ENCODE measurements at regions not wholly inside any gene's neighbourhood (a gene's known extent, or its start where the extent isn't known, plus 50 kb on each side); places are given as distances from the start of the nearest gene placed in this dataset.

DNA sequence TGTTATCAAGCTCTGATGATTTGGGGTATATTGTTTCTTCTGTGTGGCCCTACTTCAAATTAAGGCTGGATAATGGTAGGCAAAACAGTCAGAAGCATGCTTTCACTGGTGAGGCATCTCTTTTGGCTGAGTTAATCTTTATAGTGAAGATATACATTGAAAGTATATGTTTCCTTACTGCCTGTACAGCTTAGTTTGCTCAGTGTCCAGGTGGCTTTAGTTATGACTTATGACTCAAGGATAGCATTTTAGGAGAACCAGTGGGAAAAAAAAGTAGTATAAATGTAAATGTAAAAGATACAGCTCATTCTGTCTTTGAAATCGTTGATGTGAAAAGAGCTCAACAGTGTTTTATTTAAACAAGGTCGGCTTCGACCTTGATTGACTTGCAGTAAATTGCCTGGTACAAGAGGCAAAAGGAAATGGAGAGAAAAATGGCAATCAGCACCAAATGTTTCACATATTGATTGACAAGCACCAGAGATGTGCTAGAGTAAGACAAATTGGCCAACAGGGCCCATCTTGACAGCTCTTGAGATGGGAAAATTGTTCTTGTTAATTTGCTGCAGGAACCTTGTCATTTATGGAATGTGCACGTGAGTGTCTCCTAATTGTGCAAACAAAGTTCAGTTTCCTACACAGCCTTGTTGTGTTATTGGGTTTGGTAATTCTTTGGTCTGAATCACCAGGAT is 447.4 kb upstream of the WWC1 start:
- TF ChIP-seq EZH2phosphoT487 (IDR thresholded peaks at IDR 0.05; ENCODE audit: insufficient read depth, low read depth) (no peak), EZH2 (IDR thresholded peaks at IDR 0.05; ENCODE audit: insufficient read depth, poor library complexity, severe bottlenecking) (no peak)
